NCI-H524 treated with DMSO at 0.1 percent for 48 hours (cell line): ENCODE measurements at regions not wholly inside any gene's neighbourhood (a gene's known extent, or its start where the extent isn't known, plus 50 kb on each side); places are given as distances from the start of the nearest gene placed in this dataset.
"Not testable (repeated sequence)": the region's sequence is repeated elsewhere in the genome, so short reads cannot be mapped to it uniquely, and the experiment has no call there.

ENCODE experiments used
- DNase-seq: peaks from one replicate; lab custom pipeline; 2025; lab: John Stamatoyannopoulos, UW

DNA sequence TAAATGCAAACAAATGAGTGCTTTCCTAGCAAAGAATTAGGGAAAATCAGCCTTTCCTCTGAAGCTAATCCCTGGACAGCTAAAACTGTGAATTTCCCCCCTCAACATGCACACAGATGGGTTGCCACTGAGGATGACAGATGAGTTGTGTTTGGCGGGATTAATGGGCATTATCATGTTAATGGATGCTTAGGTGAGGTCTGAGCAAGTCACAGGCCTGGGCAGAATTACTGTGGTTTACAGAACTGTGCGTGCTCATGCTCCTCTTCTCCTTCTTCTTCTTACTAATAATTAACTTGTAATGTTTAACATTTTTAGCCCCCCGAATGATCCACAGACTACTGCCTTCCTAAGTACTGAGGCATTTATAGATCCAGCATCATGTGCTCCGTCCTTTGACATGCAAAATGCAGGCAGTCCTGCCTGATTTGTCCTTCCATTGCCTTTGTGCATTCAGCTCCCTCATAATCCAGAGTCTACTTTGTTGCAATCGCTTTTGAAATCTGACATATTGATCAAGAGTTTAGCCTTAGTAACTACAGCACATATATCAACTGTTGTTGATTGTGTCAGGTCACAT lies 753.4 kb upstream of the MMS22L start:
- peak; percentile 73 for DNase-seq

DNA sequence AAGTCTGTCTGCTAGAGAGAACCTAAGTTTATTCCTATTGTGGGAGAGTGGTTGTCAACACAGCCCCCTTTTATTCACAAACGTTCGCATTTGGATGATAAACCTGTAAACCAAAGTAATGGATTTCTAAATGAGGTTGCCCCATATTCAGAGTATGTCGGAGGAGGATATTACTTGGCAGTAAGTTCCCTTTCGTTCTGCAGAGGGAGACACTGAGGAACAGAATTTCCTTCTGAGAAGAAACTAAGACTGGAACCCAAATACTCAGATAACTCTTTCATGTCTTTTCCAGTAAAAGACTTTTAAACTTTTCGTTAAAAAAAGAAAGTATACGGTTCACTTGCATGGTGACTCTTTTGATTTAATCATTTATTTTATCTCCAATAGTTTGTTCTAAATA lies 754.6 kb upstream of the MMS22L start:
- DNase-seq, result no peak

DNA sequence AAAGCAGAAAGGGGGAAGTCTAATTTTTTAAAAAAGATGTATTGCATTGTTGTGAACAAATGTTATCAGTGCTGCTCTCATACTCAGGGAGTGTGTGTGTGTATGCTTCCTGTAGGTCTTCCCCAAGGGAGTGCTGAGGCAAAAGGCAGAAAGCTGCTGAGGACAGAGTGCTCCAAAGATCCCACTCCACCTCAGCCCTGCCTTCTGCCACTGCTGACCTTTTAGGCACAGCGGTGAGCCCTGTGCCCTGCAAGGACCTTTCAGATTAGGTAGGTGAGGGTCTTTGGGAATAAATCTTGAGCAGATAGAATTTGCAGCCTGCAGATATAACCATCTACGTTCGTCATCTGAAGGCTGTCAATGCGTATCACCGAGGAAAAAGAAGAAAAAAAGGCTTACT lies 756.4 kb upstream of the MMS22L start:
- DNase-seq, result no peak

- no peak for DNase-seq
These were observed 757.0 kb upstream of the MMS22L start for GRCh38 chr6:98039904-98040607.

DNA sequence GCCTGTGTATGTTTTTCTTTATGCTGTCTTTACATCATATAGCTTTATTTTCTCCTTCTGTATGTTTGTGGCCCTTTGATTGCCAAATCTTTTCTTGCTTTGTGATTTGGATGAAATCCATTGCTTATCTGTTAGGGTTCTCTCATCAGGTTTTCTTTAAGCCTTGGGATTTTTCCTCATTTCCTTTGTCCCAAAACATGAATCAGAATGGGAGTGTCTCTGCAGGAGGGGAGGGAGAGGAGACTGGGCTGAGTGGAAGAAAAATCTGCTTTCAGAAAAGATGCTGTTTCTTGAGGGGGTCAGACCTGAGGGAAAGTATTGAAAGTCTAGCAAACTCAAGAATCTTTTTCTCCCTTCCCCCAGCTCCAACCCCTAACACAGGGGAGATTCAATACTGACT lies 758.0 kb upstream of the MMS22L start:
- no peak for DNase-seq

- no peak for DNase-seq
These were observed 758.9 kb upstream of the MMS22L start for GRCh38 chr6:98041921-98042320.

- peak; percentile 58 for DNase-seq
These were observed 761.1 kb upstream of the MMS22L start for GRCh38 chr6:98044151-98044561.

DNA sequence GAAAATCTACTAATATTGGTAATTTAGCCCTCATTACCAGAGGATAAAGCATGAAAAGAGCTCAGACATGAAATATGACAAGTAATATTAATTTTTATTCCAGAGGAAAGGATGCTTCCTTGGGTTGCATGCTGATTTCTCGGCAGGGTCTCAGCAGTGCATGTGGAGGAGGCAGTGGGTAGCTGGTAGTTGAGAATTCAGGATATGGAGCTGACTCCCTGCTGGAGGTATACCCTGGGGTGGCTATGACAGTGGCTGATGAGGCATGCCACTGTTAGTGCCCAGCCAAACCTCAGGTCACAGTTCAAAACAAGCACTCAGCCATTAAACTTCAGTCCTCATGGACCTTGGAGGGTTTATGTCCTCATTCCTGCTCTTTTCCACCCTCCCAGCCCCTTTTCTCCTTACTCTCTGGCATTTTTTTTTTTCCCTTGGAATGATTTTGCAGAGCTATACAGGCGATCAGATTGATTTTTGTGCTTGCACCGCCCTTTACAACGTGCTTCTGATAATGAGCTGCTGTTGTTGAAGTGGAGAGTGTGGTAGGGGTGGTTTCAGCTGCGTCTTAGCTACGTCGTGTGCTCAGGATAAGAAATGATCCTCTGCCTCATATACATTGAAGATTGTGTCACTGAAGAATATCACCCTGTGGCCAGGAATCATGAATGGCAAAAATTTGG lies 761.9 kb upstream of the MMS22L start:
- peak; percentile 8 for DNase-seq

DNA sequence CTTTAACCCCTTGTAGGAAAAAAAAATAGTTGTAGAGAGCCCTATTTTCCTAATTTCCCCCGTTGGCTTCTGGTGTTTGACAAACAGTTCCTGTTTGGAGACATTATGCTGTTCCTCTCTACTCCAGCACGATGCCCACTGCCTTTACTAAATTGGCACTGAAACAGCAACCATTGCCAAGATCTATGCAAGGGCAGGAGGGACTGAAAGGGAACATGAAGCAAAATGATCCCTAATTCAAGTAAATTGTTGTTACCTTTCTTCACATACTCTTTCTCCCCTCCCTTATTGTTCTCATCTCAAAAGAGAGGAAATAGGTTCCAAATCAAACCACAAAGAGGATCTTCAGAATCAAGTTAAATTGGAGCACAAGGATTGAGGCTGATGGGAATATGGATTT lies 764.1 kb upstream of the MMS22L start:
- DNase-seq, result no peak

DNA sequence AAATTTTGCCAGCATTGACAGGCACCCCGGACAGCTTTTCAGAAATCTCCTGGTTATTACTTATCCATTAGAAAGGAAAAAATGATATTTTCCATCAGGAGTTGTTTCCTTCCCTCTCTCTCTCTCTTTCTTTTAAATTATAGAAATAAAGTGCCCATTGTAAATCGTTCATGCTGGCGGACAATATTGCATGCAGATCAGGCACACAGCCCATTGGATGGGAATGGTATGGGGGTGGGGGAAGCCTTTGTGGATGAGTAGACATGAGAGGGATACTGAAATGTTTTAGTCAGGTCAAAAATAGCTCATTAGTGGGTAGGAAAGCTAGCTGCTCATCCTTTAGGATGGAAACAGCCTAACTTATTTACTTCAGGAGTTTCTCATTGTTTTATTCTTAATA lies 764.9 kb upstream of the MMS22L start:
- no peak for DNase-seq

- peak; percentile 83 for DNase-seq
These were observed 771.4 kb upstream of the MMS22L start for GRCh38 chr6:98054453-98054852.

GRCh38 chr6:98056955-98057354 lies 773.9 kb upstream of the MMS22L start:
- DNase-seq, result no peak

- DNase-seq, result no peak
These were observed 767.0 kb upstream of the POU3F2 start for GRCh38 chr6:98067375-98067774.

DNA sequence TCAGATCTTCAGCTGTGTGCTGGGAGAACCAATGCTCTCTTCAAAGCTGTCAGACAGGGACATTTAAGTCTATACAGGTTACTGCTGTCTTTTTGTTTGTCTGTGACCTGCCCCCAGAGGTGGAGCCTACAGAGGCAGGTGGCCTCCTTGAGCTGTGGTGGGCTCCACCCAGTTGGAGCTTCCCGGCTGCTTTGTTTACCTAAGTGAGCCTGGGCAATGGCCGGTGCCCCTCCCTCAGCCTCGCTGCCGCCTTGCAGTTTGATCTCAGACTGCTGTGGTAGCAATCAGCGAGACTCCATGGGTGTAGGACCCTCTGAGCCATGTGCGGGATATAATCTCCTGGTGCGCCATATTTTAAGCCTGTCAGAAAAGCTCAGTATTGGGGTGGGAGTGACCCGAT lies 745.8 kb upstream of the POU3F2 start:
- DNase-seq, result not testable (repeated sequence)

DNA sequence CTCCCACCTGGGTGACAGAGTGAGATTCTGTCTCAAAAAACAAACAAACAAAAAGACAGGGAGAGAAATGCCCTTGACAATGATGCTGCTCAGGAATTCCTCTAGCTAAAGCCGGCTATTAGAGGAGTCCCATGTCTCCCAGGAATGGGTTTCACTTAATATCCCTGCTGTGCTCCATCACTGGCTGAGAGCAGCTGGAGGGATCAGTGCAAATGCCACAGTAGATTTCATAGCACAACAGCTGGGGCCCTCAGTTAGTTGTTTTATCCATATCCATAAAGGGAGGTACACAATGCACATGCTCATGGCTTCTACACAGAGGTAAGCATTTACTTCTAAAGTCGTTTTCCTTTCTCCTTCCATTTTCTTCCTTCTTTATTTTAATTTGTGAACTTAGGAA lies 742.0 kb upstream of the POU3F2 start:
- peak; percentile 11 for DNase-seq

GRCh38 chr6:98094696-98095095 lies 739.7 kb upstream of the POU3F2 start:
- DNase-seq, result no peak

DNA sequence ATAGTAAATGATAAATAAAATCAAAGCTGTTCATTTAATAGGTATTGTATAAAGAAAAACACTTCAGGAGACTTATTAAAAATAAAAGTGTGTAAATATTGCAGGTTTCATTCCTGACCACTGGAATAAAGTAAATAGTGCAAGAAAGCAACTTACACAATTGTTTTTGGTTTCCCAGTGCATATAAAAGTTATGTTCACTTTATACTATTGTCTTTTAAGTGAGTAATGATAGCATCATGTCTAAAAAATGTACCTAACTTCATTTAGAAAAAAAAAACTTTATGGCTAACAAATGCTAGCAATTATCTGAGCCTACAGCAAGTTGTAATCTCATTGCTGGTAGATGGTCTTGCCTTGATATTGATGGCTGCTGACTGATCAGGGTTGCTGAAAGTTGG lies 726.6 kb upstream of the POU3F2 start:
- DNase-seq, result no peak

DNA sequence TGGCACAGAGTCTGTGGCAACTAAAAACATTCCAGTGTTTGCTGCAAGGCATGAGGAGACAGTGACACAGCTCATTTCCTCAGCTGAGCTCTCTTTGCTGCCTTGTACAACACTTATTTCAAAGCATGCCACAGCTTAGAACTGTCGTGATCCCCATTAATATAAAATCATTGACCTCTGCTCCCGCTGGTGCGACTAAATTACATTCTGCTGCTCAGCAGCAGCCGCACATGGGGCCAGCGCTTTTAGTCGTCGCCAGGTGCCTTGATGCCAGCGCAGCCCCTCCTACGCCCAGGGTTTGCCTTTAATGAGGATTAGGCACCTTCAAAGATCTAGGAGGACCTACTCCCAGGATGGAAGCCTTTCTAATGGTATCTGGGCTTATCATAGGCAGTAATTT lies 717.9 kb upstream of the POU3F2 start:
- DNase-seq, result no peak

GRCh38 chr6:98117068-98117467 lies 717.3 kb upstream of the POU3F2 start:
- DNase-seq, result no peak

DNA sequence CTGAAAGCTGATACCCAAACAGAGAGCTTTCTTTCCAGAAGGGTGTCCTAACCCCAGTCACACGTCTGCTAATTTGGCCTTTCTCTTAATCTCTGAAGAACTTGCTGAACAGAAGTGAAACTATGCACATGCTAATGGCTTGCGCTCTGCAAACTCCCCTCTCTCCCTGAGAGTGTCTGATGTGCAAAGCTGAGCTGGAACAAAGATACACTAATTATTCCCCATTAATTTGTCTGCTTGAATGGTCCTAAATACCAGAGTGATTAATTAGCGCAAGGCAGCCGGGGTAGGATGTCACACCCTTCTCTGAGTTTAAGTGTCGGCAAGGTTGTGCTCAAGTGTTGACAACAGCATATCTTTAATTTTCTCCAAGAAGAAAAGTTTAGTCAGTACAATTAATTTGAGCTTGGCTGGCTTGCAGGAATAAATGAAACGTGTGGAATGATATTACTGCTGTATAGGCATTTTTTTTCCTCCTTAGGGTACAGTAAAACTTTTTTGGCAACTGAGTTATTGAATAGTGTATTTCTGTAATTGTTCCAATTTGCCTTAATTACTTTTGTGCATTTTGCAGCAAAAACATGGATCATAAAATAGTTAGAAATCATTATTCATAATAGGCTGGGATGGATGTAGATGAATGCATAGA lies 715.9 kb upstream of the POU3F2 start:
- peak; percentile 15 for DNase-seq

GRCh38 chr6:98124171-98124570 lies 710.2 kb upstream of the POU3F2 start:
- no peak for DNase-seq

DNA sequence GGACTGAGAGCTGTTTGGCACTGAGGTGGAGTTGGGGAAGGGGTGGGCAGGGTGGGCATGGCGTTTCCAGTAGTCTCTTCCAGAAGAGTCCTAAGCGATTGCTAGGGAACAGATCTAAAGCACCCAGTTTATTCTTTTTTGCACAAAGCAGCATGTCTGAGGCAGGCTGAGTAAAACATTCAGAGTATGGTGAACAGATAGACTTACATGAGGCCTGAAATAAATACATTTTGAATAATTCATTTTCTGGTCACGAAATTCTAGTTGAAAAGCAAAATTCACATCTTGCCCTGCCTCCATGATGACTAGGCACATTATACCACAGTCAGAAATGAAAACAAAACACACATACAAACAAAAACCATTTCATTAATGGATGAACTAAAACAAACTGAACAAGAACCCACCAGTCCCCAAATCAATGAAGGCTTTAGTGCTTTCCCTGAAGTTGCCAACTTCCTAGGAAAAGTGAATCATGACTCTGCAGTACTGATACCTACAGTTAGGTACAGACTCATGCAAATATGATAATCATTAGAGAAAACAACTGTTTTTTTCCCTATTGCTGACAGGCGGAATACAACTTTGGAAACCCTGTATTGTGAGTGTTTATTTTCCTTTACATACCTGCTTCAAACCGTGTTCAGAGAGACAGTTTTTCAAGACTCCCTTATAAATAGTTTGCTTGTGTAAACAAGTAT lies 702.9 kb upstream of the POU3F2 start:
- no peak for DNase-seq
